GM23338 (cell line): ENCODE measurements at regions not wholly inside any gene's neighbourhood (a gene's known extent, or its start where the extent isn't known, plus 50 kb on each side); places are given as distances from the start of the nearest gene placed in this dataset.

Source experiments
- CREB1 ChIP-seq: fragments of 250-450 bp; sonication (Bioruptor Pico); IDR thresholded peaks from 2 replicates; pipeline ENCODE4 v1.5.0; 2020; ENCODE audit warnings: low read depth, mild to moderate bottlenecking, moderate library complexity
- ETS1 ChIP-seq: IDR thresholded peaks from 2 replicates; pipeline ENCODE4 v1.6.1; 2016; ENCODE audit warnings: antibody characterized with exemption
- EZH2 ChIP-seq: fragments of 200-600 bp; sonication (generic); IDR thresholded peaks from one replicate; pipeline ENCODE4 v1.8.0; 2017; ENCODE audit warnings: antibody characterized with exemption, mild to moderate bottlenecking, low read depth; ENCODE audit not compliant: unreplicated experiment
- EZH2phosphoT487 ChIP-seq: fragments of 200-600 bp; sonication (generic); IDR thresholded peaks from one replicate; pipeline ENCODE4 v1.8.1; 2018; ENCODE audit warnings: antibody characterized with exemption; ENCODE audit not compliant: unreplicated experiment
- JUNB ChIP-seq: IDR thresholded peaks from one replicate; pipeline ENCODE4 v1.6.1; 2016; ENCODE audit warnings: antibody characterized with exemption; ENCODE audit not compliant: unreplicated experiment
- POLR2AphosphoS5 ChIP-seq: IDR thresholded peaks from 2 replicates; pipeline ENCODE4 v1.6.1; 2016; ENCODE audit warnings: antibody characterized with exemption, low read depth
- STAT1 ChIP-seq: IDR thresholded peaks from one replicate; pipeline ENCODE4 v1.6.1; 2016; ENCODE audit warnings: antibody characterized with exemption; ENCODE audit not compliant: unreplicated experiment
- ZNF114 ChIP-seq: fragments of 250-450 bp; sonication (Bioruptor Pico); IDR thresholded peaks from 2 replicates; pipeline ENCODE4 v1.5.0; 2020; ENCODE audit warnings: mild to moderate bottlenecking, moderate library complexity
- ZNF331 ChIP-seq: fragments of 250-450 bp; sonication (Bioruptor Pico); IDR thresholded peaks from 2 replicates; pipeline ENCODE4 v1.5.0; 2020; ENCODE audit warnings: low read depth, mild to moderate bottlenecking, moderate library complexity
- ZNF462 ChIP-seq: fragments of 250-450 bp; sonication (Bioruptor Pico); IDR thresholded peaks from 2 replicates; pipeline ENCODE4 v1.5.0; 2020; ENCODE audit warnings: mild to moderate bottlenecking, moderate library complexity
- TF ChIP-seq, protein P1 (sequence below), 2 experiments: fragments of 200-600 bp in 1 of 2; sonication (generic) in 1 of 2; conservative IDR thresholded peaks; 2 replicates each; pipeline versions ENCODE4 v1.5.1 to v1.6.1; 2016 to 2017; ENCODE audit warnings: antibody characterized with exemption in 2 of 2, low read depth in 2 of 2, mild to moderate bottlenecking in 2 of 2, moderate library complexity in 1 of 2
- TF ChIP-seq, protein P2 (sequence below): IDR thresholded peaks from one replicate; pipeline ENCODE4 v1.6.1; 2018; ENCODE audit warnings: antibody characterized with exemption; ENCODE audit not compliant: unreplicated experiment

DNA sequence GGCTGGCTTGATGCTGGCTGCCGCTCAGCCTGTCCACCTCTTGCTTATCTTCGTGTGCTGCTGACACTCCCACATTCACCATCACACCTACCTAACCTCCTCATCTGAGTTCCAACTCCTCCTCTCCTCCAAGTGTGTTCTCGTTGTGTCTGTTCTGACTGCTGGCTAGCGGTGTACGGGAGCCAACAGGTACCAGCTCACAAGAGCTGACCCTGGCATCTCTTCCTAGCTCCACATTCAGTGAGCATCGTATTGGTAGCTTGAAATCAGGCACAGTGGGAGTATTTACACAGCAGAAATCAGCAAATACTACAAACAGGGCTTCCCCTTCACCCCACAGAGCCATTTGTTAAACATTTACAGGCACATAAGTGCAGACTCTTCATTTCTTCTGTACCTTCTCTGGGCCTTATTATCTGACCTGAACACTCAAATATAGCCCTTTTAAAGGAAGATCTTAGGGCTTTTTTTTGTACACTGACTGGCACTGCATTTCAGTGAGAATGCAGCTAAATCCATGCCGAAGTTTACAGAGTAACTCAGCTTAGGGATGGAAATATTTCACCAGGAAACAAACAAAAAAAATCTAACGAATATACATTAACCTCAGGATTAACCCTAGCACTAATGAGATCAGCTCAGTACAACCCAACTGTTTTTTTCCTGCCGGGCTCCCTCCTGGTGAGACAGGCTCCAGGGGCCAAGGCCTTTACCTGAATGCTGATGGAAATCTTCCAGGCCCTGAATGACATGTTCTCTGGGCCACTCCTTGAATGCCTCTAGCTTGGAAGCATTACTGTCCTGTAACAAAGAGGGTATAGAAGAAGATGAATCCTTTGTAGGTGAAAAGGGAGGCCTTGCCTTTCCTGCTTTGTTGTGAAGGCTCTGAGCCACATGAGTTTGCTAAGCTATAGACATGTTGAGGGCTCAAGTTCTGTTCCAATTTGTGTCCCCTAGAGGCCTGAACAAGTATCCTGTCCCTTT, 150.5 kb upstream of the LPP start:
- TF ChIP-seq, protein P1, sequence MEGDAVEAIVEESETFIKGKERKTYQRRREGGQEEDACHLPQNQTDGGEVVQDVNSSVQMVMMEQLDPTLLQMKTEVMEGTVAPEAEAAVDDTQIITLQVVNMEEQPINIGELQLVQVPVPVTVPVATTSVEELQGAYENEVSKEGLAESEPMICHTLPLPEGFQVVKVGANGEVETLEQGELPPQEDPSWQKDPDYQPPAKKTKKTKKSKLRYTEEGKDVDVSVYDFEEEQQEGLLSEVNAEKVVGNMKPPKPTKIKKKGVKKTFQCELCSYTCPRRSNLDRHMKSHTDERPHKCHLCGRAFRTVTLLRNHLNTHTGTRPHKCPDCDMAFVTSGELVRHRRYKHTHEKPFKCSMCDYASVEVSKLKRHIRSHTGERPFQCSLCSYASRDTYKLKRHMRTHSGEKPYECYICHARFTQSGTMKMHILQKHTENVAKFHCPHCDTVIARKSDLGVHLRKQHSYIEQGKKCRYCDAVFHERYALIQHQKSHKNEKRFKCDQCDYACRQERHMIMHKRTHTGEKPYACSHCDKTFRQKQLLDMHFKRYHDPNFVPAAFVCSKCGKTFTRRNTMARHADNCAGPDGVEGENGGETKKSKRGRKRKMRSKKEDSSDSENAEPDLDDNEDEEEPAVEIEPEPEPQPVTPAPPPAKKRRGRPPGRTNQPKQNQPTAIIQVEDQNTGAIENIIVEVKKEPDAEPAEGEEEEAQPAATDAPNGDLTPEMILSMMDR (conservative IDR thresholded peaks at IDR 0.05; ENCODE audit: low read depth in 2 of 2) = no peak
- TF ChIP-seq POLR2AphosphoS5 = no peak
- no peak for TF ChIP-seq ZNF331 (CRISPR knock-in tag)
- no peak for TF ChIP-seq CREB1 (CRISPR knock-in tag)
- TF ChIP-seq JUNB = no peak
- no peak for TF ChIP-seq EZH2
- TF ChIP-seq EZH2phosphoT487 = no peak
- TF ChIP-seq, protein P2, sequence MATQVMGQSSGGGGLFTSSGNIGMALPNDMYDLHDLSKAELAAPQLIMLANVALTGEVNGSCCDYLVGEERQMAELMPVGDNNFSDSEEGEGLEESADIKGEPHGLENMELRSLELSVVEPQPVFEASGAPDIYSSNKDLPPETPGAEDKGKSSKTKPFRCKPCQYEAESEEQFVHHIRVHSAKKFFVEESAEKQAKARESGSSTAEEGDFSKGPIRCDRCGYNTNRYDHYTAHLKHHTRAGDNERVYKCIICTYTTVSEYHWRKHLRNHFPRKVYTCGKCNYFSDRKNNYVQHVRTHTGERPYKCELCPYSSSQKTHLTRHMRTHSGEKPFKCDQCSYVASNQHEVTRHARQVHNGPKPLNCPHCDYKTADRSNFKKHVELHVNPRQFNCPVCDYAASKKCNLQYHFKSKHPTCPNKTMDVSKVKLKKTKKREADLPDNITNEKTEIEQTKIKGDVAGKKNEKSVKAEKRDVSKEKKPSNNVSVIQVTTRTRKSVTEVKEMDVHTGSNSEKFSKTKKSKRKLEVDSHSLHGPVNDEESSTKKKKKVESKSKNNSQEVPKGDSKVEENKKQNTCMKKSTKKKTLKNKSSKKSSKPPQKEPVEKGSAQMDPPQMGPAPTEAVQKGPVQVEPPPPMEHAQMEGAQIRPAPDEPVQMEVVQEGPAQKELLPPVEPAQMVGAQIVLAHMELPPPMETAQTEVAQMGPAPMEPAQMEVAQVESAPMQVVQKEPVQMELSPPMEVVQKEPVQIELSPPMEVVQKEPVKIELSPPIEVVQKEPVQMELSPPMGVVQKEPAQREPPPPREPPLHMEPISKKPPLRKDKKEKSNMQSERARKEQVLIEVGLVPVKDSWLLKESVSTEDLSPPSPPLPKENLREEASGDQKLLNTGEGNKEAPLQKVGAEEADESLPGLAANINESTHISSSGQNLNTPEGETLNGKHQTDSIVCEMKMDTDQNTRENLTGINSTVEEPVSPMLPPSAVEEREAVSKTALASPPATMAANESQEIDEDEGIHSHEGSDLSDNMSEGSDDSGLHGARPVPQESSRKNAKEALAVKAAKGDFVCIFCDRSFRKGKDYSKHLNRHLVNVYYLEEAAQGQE = no peak
- TF ChIP-seq ETS1 = no peak
- TF ChIP-seq ZNF114 (CRISPR knock-in tag) = no peak
- TF ChIP-seq STAT1 = no peak
- TF ChIP-seq ZNF462 (CRISPR knock-in tag) = no peak
